ENCODE measurements at regions not wholly inside any gene's neighbourhood (a gene's known extent, or its start where the extent isn't known, plus 50 kb on each side); places are given as distances from the start of the nearest gene placed in this dataset.

DNA sequence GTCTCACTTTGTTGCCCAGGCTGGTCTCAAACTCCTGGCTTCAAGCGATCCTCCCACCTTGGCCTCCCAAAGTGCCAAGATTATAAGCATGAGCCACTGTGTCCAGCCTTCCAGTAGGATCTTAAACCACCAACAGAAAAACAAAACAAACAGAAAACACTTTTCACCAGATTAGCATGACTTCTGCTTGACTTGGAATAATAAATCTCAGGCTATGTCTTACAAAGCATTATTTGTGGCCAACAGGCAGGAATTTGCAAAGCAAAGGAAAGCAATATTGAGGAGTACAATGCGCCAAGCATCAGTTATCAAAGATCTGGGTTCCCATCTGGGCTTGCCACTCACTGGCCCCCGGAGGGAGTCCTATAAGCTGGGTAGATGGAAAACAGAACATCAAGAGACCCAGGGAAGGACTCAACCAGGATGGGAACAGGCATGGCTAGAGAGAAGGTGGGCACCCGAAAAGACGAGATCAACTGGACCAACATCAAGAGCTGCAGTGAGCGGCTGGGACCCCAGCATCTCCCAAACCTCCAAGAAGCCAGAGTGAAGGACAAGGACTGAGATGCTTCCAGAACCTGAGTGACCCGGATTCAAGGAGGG is 101.2 kb downstream of the TMEM30B start:
- no peak for TF ChIP-seq NR2F2 (IDR thresholded peaks at IDR 0.05)
- TF ChIP-seq EGR1 (IDR thresholded peaks at IDR 0.05; ENCODE audit: low read depth in 2 of 2) = no peak
- TF ChIP-seq, protein P1, sequence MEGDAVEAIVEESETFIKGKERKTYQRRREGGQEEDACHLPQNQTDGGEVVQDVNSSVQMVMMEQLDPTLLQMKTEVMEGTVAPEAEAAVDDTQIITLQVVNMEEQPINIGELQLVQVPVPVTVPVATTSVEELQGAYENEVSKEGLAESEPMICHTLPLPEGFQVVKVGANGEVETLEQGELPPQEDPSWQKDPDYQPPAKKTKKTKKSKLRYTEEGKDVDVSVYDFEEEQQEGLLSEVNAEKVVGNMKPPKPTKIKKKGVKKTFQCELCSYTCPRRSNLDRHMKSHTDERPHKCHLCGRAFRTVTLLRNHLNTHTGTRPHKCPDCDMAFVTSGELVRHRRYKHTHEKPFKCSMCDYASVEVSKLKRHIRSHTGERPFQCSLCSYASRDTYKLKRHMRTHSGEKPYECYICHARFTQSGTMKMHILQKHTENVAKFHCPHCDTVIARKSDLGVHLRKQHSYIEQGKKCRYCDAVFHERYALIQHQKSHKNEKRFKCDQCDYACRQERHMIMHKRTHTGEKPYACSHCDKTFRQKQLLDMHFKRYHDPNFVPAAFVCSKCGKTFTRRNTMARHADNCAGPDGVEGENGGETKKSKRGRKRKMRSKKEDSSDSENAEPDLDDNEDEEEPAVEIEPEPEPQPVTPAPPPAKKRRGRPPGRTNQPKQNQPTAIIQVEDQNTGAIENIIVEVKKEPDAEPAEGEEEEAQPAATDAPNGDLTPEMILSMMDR (IDR thresholded peaks at IDR 0.05; ENCODE audit: low read depth, low read length, missing input control) = no peak
- no peak for TF ChIP-seq JUND (IDR thresholded peaks at IDR 0.05)
- TF ChIP-seq TAF1 (conservative IDR thresholded peaks at IDR 0.05) = no peak
- no peak for TF ChIP-seq GABPA (IDR thresholded peaks at IDR 0.05 in 1 of 2, conservative IDR thresholded peaks at IDR 0.05 in 1 of 2)
- TF ChIP-seq, protein P2, sequence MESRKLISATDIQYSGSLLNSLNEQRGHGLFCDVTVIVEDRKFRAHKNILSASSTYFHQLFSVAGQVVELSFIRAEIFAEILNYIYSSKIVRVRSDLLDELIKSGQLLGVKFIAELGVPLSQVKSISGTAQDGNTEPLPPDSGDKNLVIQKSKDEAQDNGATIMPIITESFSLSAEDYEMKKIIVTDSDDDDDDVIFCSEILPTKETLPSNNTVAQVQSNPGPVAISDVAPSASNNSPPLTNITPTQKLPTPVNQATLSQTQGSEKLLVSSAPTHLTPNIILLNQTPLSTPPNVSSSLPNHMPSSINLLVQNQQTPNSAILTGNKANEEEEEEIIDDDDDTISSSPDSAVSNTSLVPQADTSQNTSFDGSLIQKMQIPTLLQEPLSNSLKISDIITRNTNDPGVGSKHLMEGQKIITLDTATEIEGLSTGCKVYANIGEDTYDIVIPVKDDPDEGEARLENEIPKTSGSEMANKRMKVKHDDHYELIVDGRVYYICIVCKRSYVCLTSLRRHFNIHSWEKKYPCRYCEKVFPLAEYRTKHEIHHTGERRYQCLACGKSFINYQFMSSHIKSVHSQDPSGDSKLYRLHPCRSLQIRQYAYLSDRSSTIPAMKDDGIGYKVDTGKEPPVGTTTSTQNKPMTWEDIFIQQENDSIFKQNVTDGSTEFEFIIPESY (IDR thresholded peaks at IDR 0.05) = no peak
- TF ChIP-seq SP1 (IDR thresholded peaks at IDR 0.05) = no peak
- TF ChIP-seq, protein P3, sequence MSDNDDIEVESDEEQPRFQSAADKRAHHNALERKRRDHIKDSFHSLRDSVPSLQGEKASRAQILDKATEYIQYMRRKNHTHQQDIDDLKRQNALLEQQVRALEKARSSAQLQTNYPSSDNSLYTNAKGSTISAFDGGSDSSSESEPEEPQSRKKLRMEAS (IDR thresholded peaks at IDR 0.05) = no peak
- TF ChIP-seq, protein P4, sequence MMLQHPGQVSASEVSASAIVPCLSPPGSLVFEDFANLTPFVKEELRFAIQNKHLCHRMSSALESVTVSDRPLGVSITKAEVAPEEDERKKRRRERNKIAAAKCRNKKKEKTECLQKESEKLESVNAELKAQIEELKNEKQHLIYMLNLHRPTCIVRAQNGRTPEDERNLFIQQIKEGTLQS (IDR thresholded peaks at IDR 0.05) = no peak
- no peak for TF ChIP-seq RAD21 (IDR thresholded peaks at IDR 0.05)
- no peak for TF ChIP-seq YY1 (IDR thresholded peaks at IDR 0.05)
- TF ChIP-seq FOXA1 (IDR thresholded peaks at IDR 0.05) = no peak

Measured in liver (tissue), 3 donors.